Loucy (cell line): ENCODE measurements at regions not wholly inside any gene's neighbourhood (a gene's known extent, or its start where the extent isn't known, plus 50 kb on each side); places are given as distances from the start of the nearest gene placed in this dataset.
A peak's percentile ranks its signal among the peaks of the same experiment; 100 is the strongest.

Experiments used
- H2AFZ ChIP-seq: fragments of 200-600 bp; sonication (generic); 2 replicates; pipeline ENCODE4 v1.6.0; 2016; ENCODE audit warnings: antibody characterized with exemption, mild to moderate bottlenecking, low read length, moderate library complexity
- H3F3A ChIP-seq: fragments of 200-600 bp; 2 replicates; pipeline ENCODE4 v1.6.0; 2016; ENCODE audit warnings: antibody characterized with exemption, low read depth, mild to moderate bottlenecking
- H3K27me3 ChIP-seq: fragments of 200-600 bp; sonication (generic); 2 replicates; pipeline ENCODE4 v1.6.1; 2014; ENCODE audit warnings: low read length, mild to moderate bottlenecking; ENCODE audit not compliant: insufficient read depth, poor library complexity, severe bottlenecking
- H3K36me3 ChIP-seq: fragments of 200-600 bp; sonication (generic); 2 replicates; pipeline ENCODE4 v1.6.1; 2016; ENCODE audit warnings: low read length; ENCODE audit not compliant: insufficient read depth
- H3K4me1 ChIP-seq: fragments of 200-600 bp; sonication (generic); 2 replicates; pipeline ENCODE4 v1.5.1; 2014; ENCODE audit warnings: low read length, mild to moderate bottlenecking; ENCODE audit not compliant: insufficient read depth, poor library complexity, severe bottlenecking
- H3K4me2 ChIP-seq: fragments of 200-600 bp; sonication (generic); 2 replicates; pipeline ENCODE4 v1.6.0; 2014; ENCODE audit warnings: antibody characterized with exemption, low read length, low read depth, mild to moderate bottlenecking; ENCODE audit not compliant: poor library complexity, severe bottlenecking
- H3K4me3 ChIP-seq: fragments of 200-600 bp; sonication (generic); 2 replicates; pipeline ENCODE4 v1.5.1; 2014; ENCODE audit warnings: low read length, mild to moderate bottlenecking, mixed read lengths; ENCODE audit not compliant: poor library complexity, severe bottlenecking
- H3K79me2 ChIP-seq: fragments of 200-600 bp; sonication (generic); 2 replicates; pipeline ENCODE4 v1.6.1; 2014; ENCODE audit warnings: low read length; ENCODE audit not compliant: insufficient read depth
- H3K9ac ChIP-seq: fragments of 200-600 bp; sonication (generic); 2 replicates; pipeline ENCODE4 v1.6.0; 2014; ENCODE audit warnings: mild to moderate bottlenecking, low read depth, low read length, moderate library complexity; ENCODE audit not compliant: poor library complexity, severe bottlenecking
- H3K9me2 ChIP-seq: fragments of 200-600 bp; sonication (generic); replicated peaks from 2 replicates; pipeline ENCODE4 v1.6.1; 2016; ENCODE audit warnings: low read depth, low read length, mixed read lengths
- H3K9me3 ChIP-seq: fragments of 200-600 bp; sonication (generic); 2 replicates; pipeline ENCODE4 v1.6.1; 2014; ENCODE audit warnings: mild to moderate bottlenecking, antibody characterized with exemption, low read length, low read depth; ENCODE audit not compliant: insufficient read depth
- H4K20me1 ChIP-seq: fragments of 200-600 bp; sonication (generic); 2 replicates; pipeline ENCODE4 v1.6.0; 2014; ENCODE audit warnings: antibody characterized with exemption, low read length, mild to moderate bottlenecking; ENCODE audit not compliant: insufficient read depth, poor library complexity, severe bottlenecking
- EZH2phosphoT487 ChIP-seq: fragments of 200-600 bp; IDR thresholded peaks from 2 replicates; pipeline ENCODE4 v1.6.1; 2018; ENCODE audit warnings: antibody characterized with exemption, mild to moderate bottlenecking, moderate library complexity, borderline replicate concordance
- TF ChIP-seq, protein P1 (sequence below): fragments of 200-600 bp; sonication (generic); conservative IDR thresholded peaks from 2 replicates; pipeline ENCODE4 v1.5.1; 2014; ENCODE audit warnings: mild to moderate bottlenecking, antibody characterized with exemption, low read length

DNA sequence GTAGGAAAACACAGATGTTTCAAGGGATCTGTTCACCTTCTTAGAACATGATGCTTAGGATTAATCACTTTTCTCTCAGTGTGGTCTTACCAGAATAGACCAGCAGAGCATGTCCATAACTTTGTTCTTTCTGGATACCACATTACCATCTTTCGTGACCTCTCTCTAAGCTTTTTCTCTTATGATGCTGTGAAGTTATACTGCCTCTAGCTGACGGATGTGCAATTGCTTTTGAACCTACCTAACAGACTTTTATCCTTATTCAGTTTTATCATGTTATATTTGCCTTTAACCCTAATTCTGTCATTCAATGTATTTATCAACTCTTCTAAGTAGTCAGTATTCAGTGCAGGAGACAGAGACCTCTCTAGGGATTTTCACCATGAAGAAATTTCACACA is 246.7 kb downstream of the DACT1 start:
- TF ChIP-seq, protein P1, sequence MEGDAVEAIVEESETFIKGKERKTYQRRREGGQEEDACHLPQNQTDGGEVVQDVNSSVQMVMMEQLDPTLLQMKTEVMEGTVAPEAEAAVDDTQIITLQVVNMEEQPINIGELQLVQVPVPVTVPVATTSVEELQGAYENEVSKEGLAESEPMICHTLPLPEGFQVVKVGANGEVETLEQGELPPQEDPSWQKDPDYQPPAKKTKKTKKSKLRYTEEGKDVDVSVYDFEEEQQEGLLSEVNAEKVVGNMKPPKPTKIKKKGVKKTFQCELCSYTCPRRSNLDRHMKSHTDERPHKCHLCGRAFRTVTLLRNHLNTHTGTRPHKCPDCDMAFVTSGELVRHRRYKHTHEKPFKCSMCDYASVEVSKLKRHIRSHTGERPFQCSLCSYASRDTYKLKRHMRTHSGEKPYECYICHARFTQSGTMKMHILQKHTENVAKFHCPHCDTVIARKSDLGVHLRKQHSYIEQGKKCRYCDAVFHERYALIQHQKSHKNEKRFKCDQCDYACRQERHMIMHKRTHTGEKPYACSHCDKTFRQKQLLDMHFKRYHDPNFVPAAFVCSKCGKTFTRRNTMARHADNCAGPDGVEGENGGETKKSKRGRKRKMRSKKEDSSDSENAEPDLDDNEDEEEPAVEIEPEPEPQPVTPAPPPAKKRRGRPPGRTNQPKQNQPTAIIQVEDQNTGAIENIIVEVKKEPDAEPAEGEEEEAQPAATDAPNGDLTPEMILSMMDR: peak; percentile 49
- TF ChIP-seq EZH2phosphoT487: no peak
- H2AFZ ChIP-seq: no peak overlapping the region
- no peaks in the 10 kb centered on the region for H3K9me3 ChIP-seq
- no peaks in the 10 kb centered on the region for H3F3A ChIP-seq
- H3K9me2 ChIP-seq: no peaks in the 10 kb centered on the region
- no peaks in the 10 kb centered on the region for H4K20me1 ChIP-seq
- no peaks in the 10 kb centered on the region for H3K36me3 ChIP-seq
- no peak overlapping the region for H3K4me3 ChIP-seq
- H3K4me2 ChIP-seq: no peak overlapping the region
- no peak overlapping the region for H3K9ac ChIP-seq
- no peaks in the 10 kb centered on the region for H3K4me1 ChIP-seq
- no peaks in the 10 kb centered on the region for H3K79me2 ChIP-seq
- no peaks in the 10 kb centered on the region for H3K27me3 ChIP-seq

- no peaks in the 10 kb centered on the region for H3F3A ChIP-seq
- no peaks in the 10 kb centered on the region for H4K20me1 ChIP-seq
- no peaks in the 10 kb centered on the region for H3K4me1 ChIP-seq
- H3K4me3 ChIP-seq: no peak overlapping the region
- H3K9me3 ChIP-seq: no peaks in the 10 kb centered on the region
- no peaks in the 10 kb centered on the region for H3K36me3 ChIP-seq
- no peak for TF ChIP-seq EZH2phosphoT487
- TF ChIP-seq, protein P1: no peak
- no peaks in the 10 kb centered on the region for H3K27me3 ChIP-seq
- no peak overlapping the region for H3K9ac ChIP-seq
- H3K79me2 ChIP-seq: no peaks in the 10 kb centered on the region
- H2AFZ ChIP-seq: no peak overlapping the region
- H3K4me2 ChIP-seq: no peak overlapping the region
- no peaks in the 10 kb centered on the region for H3K9me2 ChIP-seq
Measured at GRCh38 chr14:58887931-58888330, 250.2 kb downstream of the DACT1 start.

- no peak overlapping the region for H3K4me2 ChIP-seq
- no peak overlapping the region for H3K9ac ChIP-seq
- no peaks in the 10 kb centered on the region for H3K79me2 ChIP-seq
- no peak for TF ChIP-seq EZH2phosphoT487
- TF ChIP-seq, protein P1: no peak
- no peak overlapping the region for H2AFZ ChIP-seq
- H3K9me3 ChIP-seq: no peaks in the 10 kb centered on the region
- H3K4me1 ChIP-seq: no peaks in the 10 kb centered on the region
- H3K36me3 ChIP-seq: no peaks in the 10 kb centered on the region
- H3K9me2 ChIP-seq: peaks cover 7% of the 10 kb centered on the region
- H3K27me3 ChIP-seq: no peaks in the 10 kb centered on the region
- H3F3A ChIP-seq: no peaks in the 10 kb centered on the region
- no peak overlapping the region for H3K4me3 ChIP-seq
- no peaks in the 10 kb centered on the region for H4K20me1 ChIP-seq
Measured at GRCh38 chr14:58898655-58899316, 261.0 kb downstream of the DACT1 start.
